ENCODE measurements at regions not wholly inside any gene's neighbourhood (a gene's known extent, or its start where the extent isn't known, plus 50 kb on each side); places are given as distances from the start of the nearest gene placed in this dataset.
"Not testable (repeated sequence)": the region's sequence is repeated elsewhere in the genome, so short reads cannot be mapped to it uniquely, and the experiment has no call there.

DNA sequence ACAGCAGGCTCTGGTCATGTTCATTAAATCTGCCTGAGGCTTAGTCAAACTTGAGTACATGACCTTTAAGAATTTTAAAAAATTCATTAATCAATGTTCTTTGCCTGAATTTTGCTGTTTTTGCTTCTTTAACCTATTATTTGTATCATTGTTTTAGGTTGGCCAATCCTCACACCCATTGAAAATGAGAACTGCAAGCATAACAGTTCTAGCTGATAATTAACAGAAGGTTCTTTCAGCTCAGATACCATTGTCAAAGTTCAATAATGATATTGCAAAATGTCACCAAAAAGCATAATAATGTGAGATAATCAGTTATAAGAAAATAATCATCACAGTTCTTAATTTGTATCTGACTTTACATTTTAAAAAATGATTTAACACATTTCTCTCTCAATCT, 583.1 kb downstream of the TFAP2A start:
- no peak for DNase-seq (ENCODE audit: low read depth in 3 of 3)

DNA sequence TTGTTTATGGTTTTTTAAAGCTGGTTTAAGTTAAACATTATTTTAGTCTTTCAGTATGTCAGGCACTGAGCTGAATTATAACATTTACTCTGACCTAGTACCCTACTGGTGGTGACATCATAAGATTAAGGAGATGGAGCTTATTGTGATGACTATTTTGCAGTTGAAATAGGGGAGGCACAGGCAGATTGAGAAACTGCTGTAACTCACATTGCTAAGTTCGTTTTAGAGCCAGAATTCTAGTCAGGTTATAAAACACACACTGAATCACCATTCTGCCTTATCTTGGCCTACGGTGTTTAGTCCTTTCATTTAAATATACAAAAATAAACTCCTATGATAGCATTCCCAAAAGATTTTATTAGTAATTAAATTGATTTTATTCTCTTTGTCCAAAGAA, 584.1 kb downstream of the TFAP2A start:
- no peak for DNase-seq (ENCODE audit: low read depth in 3 of 3)

DNA sequence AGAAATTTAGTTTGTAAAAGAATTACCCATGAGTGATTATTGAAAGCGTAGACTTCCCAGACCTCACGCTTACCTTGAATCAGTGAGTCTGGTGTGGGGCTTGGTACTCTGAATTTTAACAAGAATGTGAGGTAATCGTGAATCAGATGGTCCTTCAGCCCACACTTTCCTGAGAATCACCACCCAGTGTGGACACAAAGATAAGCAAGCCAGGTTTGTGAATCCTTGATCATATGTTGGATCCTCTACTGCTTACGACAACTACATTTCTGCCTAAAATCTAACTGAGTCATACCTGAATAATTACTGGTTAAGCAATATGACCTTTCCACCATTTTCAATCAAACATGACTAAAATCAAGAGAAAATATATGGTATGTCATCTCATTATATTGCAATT, 589.3 kb downstream of the TFAP2A start:
- DNase-seq (ENCODE audit: low read depth in 3 of 3): no peak

DNA sequence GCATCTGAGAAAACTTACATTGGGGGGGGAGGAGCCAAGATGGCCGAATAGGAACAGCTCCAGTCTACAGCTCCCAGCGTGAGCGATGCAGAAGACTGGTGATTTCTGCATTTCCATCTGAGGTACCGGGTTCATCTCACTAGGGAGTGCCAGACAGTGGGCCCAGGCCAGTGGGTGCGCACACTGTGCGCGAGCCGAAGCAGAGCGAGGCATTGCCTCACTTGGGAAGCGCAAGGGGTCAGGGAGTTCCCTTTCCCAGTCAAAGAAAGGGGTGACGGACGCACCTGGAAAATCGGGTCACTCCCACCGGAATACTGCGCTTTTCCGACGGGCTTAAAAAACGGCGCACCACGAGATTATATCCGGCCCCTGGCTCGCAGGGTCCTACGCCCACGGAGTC, 604.1 kb downstream of the TFAP2A start:
- not testable (repeated sequence) for DNase-seq (ENCODE audit: low read depth in 3 of 3)

DNA sequence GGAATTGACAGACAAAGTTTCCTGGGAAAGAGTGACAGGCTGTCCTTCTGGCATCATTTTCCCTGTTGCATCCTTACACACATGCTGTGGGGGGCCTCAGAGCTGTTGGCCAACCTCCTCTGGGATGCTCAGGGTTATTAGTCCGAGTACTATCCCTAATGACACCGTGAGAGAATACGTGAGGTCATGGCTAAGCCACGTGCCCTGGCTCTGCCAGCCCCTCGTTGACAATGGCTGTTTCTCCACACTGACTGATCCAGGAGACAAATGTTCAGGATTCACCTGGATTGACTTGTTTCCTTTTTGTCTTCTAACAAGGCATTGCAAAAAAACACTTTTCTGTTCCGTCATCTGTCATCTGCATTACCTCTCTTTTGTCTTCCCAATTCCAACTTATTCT, 604.6 kb downstream of the TFAP2A start:
- DNase-seq (ENCODE audit: low read depth in 3 of 3): no peak

DNA sequence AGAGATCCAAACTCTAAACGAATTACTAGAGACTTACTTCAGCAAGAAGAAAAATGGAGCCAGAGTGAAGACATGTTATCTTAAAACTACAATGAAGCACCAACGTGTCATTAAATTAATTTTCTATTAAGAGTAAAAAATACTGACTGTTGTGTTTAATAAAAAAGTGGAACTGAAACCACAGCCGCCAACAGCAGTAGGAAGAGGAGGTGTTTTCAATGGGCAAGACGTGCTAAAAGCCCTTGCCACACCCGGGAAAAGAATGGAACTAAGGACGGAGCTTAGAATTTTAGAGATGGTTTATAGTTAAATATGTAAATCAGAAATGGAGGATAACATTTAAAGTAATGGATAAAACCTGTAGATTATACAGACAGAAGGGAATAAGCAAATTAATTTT, 608.7 kb downstream of the TFAP2A start:
- no peak for DNase-seq (ENCODE audit: low read depth in 3 of 3)

DNA sequence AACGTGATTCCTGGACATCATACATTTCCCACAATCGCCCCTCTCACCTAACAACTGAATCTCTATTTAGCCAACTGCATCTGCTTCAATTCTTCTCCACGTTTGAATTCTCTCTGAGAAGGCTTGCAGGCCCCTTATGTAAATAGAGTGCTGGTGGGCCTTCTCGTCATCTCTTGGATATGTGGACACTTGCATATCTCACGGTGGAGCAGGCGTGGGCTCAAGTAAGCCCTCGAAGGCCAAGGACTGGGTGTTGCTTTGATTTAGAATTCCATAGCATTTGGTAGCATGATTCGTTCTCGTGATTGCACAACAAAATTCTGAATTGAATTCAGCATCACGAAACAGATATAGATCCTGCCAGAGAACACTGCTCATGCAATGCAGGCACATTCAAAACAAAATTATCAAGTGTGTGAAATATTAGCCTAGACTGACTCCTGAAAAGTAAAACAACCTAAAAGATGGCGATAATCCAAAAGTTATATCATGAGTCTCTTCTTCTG, 613.6 kb downstream of the TFAP2A start:
- no peak for DNase-seq (ENCODE audit: low read depth in 3 of 3)

DNA sequence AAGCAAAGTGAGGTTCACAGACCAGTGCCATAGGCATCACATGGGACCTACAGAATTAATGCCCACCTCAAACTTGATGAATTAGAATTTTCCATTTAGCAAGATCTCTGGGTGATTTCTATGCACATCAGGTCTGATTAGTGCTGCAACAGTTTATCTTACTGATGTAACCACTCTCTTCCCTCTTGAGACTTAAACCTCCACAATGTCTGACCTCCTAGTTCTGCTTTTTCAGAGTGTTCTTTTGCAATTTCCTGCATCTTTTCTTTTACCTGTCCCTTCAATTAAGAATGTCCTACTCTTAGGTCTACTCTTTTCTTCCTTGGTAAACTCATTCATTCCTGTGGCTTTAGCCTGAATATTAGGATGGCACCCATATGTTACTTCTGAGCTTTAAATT, 615.3 kb downstream of the TFAP2A start:
- DNase-seq (ENCODE audit: low read depth in 3 of 3): no peak

DNA sequence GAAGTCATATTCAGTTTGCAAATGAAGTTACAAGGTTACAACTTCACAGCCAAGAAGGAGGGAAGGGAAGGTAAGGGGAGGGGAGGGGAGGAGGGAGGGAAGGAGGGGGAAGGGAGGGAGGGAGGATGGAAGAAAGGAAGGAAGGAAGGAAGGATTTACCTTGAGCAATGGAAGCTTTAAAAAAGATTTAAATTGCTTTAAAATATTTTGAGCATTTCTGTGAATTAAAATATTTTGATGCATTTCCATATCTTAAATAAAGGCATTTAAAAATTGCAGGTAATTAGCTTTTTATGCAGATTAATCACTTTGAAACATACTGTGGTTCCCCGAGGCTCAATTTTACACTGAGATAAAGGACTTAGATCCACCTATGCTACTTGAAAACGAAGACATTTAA, 618.0 kb downstream of the TFAP2A start:
- DNase-seq (ENCODE audit: low read depth in 3 of 3): no peak

DNA sequence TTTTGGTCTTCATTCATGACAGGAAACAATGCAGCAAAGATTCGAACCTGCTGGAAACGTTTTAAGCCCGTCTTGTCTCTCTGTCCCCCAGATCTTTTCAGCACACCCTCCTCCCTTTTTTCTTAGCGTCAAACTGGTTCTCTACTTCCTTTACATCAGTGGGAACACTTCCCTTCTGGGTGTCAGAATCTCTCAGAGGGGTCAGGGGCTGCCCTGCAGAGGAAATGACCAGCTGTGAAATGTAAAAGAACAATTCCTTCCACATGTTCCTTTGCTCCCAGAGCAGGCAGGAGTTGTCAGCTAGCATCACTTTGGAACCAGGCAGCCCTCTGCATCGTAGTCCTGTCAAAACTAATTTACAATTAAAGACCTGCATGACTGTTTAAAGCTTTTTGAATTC, 619.0 kb downstream of the TFAP2A start:
- no peak for DNase-seq (ENCODE audit: low read depth in 3 of 3)

DNA sequence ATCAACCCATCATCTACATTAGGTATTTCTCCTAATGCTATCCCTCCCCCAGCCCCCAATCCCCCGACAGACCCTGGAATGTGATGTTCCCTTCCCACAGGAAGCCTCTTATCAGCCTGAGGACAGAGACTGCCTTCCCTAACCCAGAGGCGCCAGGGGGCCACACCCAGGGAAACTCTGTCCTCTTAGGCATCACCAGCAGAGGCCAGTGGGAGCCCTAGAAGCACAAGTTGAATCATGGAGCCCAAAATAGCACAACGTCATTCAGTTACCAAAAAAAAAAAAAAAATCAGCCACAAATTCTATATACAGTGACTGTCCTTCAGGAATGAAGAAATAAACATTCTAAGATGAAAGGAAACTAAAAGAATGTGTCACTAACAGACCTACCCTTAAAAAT, 625.7 kb downstream of the TFAP2A start:
- DNase-seq (ENCODE audit: low read depth in 3 of 3): no peak

DNA sequence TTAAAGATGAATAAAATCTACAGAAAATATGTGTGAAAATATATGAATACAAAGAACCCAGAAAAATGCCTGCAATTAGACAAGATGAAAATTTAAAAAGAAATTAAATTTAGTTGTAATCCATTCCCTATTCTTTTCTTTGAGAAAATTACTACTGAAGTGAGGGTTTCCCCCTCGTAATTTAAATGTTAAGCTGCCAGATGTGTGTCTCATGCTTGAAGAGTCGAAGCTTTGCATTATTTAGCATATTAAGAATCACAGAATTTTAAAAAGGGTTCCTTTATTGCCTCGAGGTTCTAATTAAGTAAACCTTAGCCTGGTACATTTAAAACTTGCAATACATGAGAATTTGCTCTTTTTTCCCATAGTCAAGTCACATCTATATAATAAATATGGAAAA, 630.1 kb downstream of the TFAP2A start:
- no peak for DNase-seq (ENCODE audit: low read depth in 3 of 3)

DNA sequence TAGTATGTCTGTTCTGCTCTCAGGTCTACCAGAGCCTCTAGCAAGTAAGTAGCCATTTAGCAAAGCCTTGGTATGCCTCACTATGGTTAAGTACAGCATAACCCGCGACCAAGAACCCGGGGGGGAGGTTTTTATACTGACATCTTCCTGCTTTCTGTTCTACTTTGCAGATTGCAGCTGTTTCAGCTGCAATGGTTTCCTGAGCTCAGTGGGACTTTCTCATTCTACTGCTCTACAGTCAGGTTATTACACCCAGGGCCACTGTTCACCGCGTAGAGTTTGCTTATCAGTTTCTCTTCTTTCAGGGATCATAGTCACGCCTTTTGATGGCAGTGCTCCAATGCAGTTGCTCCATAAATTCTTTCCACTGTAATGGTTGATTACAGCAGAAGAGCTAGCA, 631.3 kb downstream of the TFAP2A start:
- no peak for DNase-seq (ENCODE audit: low read depth in 3 of 3)

DNA sequence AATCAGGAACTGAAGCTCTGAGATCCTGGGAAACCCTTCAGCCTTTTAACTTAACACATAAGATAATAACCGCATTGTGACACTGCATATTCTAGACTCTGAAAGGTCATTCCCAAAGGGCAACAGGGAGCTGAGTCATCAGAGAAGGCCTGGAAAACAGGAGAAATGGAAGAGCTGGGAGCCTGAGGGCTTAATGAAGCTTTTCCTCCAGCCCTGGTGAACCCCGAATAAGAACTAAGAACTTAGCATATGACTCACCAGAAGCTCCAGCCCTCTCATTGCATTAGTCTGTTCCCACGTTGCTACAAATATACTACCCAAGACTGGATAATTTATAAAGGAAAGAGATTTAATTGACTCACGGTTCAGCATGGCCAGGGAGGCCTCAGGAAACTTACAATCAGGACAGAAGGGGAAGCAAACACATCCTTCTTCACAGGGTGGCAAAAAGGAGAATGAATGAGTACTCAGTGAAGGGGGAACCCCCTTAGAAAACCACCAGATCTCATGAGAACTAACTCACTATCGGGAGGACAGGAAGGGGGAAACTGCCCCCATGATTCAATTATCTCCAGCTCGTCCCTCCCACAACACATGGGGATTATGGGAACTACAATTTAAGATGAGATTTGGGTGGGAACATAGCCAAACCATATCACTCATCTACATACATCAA, 648.5 kb downstream of the TFAP2A start:
- DNase-seq (ENCODE audit: low read depth in 3 of 3): no peak

DNA sequence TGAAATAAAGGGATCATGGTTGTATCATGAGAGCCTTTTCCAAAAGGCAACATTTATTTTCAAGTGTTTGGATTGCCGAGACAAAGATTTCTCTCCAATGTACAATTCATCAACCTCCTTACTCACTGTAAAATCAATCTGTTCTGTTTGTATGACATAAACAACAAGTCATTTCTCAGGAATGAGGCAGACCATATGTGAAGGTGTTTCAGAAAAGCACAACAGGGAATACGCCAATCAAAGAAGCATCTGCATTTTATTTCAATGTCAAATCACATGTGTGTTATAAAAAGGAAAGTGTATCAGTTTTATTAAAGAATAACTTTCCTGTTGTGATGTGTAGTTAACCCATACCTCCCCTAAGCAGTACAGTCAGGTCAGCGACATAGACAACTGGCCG, 653.7 kb downstream of the TFAP2A start:
- DNase-seq (ENCODE audit: low read depth in 3 of 3): no peak

DNA sequence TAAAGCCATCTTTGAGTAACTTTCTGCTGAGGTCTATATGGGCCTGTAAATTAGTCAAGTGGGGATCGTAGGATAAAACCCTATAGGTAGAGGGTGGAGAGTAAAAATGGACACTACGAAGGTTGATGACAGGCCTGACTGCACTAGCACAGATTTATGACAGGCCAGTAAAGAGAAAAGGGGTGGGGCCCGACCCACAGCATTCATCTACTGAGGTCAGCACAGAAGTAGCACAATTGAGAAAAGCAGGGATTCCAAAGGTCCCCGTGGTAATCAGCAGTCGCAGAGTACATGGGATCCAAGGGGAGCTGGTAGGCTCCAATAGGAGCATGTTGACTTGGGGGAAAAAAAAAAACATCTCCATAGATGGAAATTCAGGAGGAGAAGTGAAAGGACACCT, 660.4 kb downstream of the TFAP2A start:
- no peak for DNase-seq (ENCODE audit: low read depth in 3 of 3)

DNA sequence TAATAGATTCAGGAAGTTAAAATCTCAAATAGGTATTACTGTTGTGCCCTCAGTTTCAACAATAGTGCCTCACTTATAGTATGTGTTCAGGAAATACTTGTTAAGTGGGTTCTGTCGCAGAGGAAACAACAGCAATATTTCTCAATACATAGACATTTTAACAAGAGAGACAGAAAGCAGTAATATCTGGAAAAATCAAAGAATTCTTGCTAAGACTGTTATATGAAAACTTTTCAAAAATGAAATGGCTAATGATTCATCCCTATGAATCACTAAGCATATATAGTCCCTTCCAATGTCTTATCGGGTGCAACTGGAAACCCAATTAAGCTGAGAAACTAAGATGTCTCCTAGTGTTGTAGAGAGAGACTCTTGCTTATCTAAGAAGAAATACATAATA, 668.9 kb downstream of the TFAP2A start:
- DNase-seq (ENCODE audit: low read depth in 3 of 3): no peak

DNA sequence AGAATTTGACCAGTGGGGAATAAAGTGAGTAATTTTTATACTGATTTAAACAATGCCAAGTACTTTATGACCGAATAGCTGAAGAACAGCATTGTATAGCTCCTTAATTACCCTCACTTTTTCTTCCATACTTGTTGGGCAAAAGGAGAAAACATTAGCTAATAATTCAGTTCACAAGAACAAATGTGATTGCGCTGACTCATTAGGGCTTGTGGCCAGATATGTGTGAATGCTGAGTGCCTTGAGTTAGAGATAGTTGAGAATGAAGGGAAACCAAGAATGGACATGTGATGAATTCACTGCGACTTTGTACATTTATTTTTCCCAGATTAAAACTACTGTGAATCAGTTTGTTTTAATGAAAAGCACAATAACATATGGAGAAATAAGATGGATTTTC, 669.4 kb downstream of the TFAP2A start:
- no peak for DNase-seq (ENCODE audit: low read depth in 3 of 3)

DNA sequence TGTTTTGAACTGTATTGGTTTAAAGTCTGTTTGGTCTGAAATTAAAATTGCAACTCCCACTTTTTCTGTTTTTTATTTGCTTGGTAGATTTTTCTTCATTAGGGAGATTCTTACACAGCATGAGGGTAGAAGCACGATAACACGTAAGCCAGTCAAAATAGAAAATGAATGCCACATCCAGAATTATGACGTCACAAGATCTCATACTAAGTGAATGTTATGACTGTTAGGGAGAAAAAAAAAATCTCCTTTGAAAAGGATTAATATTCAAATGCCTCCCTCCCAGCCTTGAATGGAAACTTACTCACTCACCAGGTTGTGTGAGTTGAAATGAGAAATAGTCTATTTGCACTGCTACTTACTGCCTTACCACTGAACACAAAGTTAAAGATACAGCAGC, 670.8 kb downstream of the TFAP2A start:
- DNase-seq (ENCODE audit: low read depth in 3 of 3): no peak

DNA sequence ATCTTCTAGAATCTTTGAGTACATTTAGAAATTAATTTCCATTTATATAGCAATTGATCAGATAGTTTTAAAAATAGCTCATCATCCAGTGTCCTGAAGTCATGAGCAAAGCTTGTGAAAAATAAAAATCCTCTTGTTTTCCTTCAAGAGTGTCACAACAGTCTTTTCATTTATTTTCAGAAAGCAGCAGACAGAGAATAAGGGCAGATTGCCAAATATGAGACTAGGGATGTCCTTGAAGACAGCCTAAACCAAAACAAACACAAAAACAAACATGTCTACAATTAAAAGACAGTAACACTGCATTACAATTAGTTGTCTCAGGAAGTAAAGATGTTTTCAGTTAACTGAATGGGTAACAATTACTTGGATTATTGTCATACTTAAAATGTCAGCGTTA, 682.8 kb downstream of the TFAP2A start:
- no peak for DNase-seq (ENCODE audit: low read depth in 3 of 3)

DNA sequence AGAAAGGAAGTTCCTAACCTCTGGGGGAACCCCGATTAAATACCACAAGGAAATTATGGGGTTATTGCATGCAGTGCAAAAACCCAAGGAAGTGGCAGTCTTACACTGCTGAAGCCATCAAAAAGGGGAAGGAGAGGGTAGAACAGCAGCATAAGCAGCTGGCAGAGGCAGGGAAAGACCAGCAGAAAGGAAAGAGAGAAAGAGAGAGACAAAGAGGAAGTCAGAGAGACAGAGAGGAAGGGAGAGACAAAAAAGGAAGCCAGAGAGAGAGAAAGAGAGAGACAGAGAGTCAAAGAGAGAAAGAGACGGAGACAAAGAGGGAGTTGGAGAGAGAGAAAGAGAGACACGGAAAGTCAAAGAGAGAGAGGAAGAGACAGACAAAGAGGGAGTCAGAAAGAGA, 689.1 kb downstream of the TFAP2A start:
- not testable (repeated sequence) for DNase-seq (ENCODE audit: low read depth in 3 of 3)

DNA sequence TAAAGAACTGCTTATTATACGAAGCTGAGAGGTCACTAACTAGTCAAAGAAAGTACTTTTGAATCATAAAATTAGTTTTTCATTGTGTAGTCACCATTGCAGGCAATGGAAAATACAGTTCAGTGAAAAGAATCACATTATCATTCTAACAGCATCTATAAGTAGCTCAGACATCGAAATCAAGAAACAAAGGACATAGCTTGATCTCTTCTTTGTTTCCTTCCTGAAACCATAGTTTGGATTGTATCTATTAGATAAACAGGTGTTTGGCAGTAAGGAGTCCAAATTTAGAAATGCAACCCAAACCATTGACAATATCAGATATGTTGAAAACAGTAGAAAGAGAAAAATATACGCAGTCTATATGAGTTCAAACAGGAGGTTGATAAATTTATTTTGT, 697.3 kb downstream of the TFAP2A start:
- no peak for DNase-seq (ENCODE audit: low read depth in 3 of 3)

DNA sequence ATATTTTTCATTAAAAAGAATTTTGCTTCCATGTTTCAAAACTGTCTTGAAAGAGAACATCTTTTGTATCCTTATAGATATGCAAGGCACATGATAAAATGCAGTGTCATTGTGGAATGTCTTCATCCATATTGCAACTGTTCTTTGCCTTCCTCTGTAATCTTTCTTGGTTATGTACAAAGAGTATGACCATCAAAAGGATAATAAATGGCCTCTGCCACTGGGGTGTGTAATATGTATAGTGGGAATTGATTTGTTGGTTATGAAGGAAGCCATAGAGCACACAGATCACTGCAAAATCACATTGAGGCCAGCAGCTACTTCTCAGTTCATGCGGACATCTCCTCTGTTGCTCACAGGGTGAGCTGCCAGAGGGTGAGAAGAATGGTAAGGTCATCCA, 703.5 kb downstream of the TFAP2A start:
- no peak for DNase-seq (ENCODE audit: low read depth in 3 of 3)

DNA sequence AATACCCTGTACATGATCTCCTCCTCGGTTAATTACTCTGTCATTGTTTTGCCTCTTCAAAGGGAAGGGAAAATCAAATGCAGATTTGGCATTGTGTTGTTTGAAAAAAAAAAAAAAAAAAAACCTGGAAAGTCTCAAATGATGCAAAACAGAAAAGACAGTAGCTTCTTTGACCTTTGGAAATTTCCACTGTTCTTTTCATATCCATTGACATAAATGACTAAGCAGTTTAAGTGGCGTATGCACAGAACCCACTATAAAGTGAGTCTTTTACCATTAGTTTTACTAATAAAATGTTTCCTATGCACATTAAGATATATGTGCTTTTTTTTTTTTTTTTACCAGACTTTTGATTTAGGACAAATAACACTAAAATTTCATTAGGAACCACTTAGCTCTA, 704.3 kb downstream of the TFAP2A start:
- no peak for DNase-seq (ENCODE audit: low read depth in 3 of 3)
